ENCODE measurements at regions not wholly inside any gene's neighbourhood (a gene's known extent, or its start where the extent isn't known, plus 50 kb on each side); places are given as distances from the start of the nearest gene placed in this dataset.

DNA sequence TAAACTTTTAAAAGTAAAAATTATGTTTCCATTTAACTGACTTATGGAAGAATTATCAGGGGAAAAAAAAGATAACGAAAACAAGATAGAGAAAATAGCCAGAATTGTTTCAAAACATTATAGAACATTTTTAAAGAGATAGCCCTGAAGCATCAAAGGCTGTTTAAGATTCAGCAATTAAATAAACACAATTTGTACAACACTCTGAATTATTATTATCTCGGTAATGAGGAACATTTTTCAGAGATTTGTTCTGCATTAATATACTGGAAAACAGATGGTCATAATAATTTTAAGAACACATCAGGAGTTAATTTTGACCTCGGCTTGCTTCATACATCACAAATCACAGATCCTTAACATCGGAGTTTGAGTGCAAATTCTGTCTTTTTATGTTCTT is 643.8 kb downstream of the SORCS1 start:
- H3K9me3 ChIP-seq (ENCODE audit: control insufficient read depth, low read length) = no peaks in the 10 kb centered on the region
- no peak overlapping the region for H3K27ac ChIP-seq (ENCODE audit: insufficient read depth, low read depth, low read length, poor library complexity, severe bottlenecking)
- H3K4me1 ChIP-seq (ENCODE audit: control insufficient read depth, insufficient read depth, low read length) = no peaks in the 10 kb centered on the region
- 96 to 100% methylated on average over 2 to 4 of the region's 4 CpGs for WGBS, 2 experiments
- H3K27me3 ChIP-seq (ENCODE audit: control insufficient read depth, insufficient read depth, low read length, poor library complexity, severe bottlenecking) = no peaks in the 10 kb centered on the region
- H3K4me3 ChIP-seq (ENCODE audit: insufficient read depth, low read depth, low read length) = no peak overlapping the region
- no peaks in the 10 kb centered on the region for H3K36me3 ChIP-seq (ENCODE audit: control insufficient read depth, insufficient read depth, low read length)

DNA sequence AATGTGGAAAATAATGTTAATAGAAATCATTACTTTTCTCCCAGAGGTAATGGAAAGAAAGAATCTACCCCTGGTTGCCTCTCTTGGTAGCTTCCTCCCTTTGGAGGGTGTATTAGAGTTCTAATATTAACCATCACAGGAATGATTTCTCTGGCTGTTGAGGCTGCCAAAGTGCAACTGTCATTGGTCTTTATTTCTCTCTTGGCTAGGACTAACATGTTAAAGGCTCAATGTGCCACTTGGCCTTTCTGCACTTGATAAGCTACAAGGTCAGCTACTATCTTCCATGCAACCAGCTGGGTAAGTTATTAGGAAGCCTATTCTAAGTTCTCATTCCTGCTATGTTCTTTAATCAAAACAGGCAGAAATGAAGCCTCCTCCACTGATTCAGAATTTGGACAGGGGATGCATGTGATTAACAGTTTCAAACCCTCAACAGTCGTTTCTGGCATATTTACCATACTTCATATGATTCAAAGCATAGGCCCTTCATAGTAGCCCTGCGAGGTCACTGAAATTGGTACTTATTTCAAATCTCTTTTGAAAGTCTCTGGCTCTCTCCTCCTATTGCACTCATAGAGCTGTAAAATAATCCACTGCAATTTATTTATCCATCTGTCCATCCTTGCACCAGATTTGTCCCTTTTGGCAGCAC is 645.0 kb downstream of the SORCS1 start:
- WGBS, 2 experiments = 90 to 97% methylated on average over 2 of the region's 2 CpGs
- Histone ChIP-seq H3K27ac (ENCODE audit: insufficient read depth, low read depth, low read length, poor library complexity, severe bottlenecking) (no peak overlapping the region), H3K4me3 (ENCODE audit: insufficient read depth, low read depth, low read length) (no peak overlapping the region), H3K4me1 (ENCODE audit: control insufficient read depth, insufficient read depth, low read length) (no peaks in the 10 kb centered on the region), H3K36me3 (ENCODE audit: control insufficient read depth, insufficient read depth, low read length) (no peaks in the 10 kb centered on the region), H3K27me3 (ENCODE audit: control insufficient read depth, insufficient read depth, low read length, poor library complexity, severe bottlenecking) (no peaks in the 10 kb centered on the region), H3K9me3 (ENCODE audit: control insufficient read depth, low read length) (no peaks in the 10 kb centered on the region)

DNA sequence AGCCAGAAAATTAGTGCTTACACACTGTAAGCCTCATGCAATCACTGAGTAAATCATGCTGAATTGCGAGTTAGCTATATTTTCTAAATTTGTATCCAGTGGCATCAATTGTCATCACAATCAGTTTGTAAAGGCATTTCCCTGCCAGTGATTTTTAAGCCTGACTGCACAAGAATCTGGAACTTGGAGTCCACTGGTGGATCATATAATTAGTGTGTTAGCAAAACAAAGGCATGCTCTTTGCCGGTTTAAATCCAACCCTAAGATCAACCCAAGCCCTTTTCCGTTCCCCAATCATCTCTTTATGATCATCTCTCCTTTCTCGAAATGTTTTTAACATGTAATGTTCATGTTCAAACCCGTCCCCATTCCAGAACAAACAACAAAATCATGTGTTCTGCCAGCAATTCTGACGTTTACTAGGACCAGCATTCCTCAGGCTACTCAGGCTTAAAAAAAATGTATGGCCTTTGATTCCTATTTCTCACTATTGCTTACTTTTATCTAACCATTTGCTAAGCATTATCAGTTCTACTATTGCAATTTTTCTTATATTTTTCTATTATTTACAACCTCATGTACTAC is 649.2 kb downstream of the SORCS1 start:
- no peak overlapping the region for H3K27ac ChIP-seq (ENCODE audit: insufficient read depth, low read depth, low read length, poor library complexity, severe bottlenecking)
- no peak overlapping the region for H3K4me3 ChIP-seq (ENCODE audit: insufficient read depth, low read depth, low read length)
- H3K36me3 ChIP-seq (ENCODE audit: control insufficient read depth, insufficient read depth, low read length) = no peaks in the 10 kb centered on the region
- no peaks in the 10 kb centered on the region for H3K27me3 ChIP-seq (ENCODE audit: control insufficient read depth, insufficient read depth, low read length, poor library complexity, severe bottlenecking)
- no peaks in the 10 kb centered on the region for H3K9me3 ChIP-seq (ENCODE audit: control insufficient read depth, low read length)
- peaks cover 12% of the 10 kb centered on the region for H3K4me1 ChIP-seq (ENCODE audit: control insufficient read depth, insufficient read depth, low read length)
- 86 to 87% methylated on average over 6 of the region's 6 CpGs for WGBS, 2 experiments

DNA sequence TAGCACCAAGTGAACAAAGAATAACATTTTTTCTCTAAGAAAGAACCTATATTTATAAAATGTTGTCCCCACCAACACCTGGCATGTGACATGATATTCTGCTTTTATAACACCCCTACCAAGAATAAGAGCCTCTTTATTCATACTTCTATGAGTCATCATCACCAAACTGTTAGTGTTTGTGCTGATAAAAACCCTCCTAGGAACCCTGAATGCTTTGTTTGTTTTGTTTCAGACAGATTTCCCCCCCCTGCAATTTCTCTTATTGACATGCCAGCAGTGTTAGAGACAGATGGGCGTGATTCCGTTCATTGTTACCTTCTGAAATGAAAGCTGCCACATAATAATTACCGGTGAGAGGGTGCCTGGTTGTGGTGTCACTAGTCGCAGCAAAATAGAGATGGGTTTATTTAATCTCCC is 651.1 kb downstream of the SORCS1 start:
- Histone ChIP-seq H3K4me3 (ENCODE audit: insufficient read depth, low read depth, low read length) (no peak overlapping the region), H3K27ac (ENCODE audit: insufficient read depth, low read depth, low read length, poor library complexity, severe bottlenecking) (no peak overlapping the region), H3K4me1 (ENCODE audit: control insufficient read depth, insufficient read depth, low read length) (peaks cover 12% of the 10 kb centered on the region), H3K36me3 (ENCODE audit: control insufficient read depth, insufficient read depth, low read length) (no peaks in the 10 kb centered on the region), H3K27me3 (ENCODE audit: control insufficient read depth, insufficient read depth, low read length, poor library complexity, severe bottlenecking) (no peaks in the 10 kb centered on the region), H3K9me3 (ENCODE audit: control insufficient read depth, low read length) (no peaks in the 10 kb centered on the region)
- 35 to 62% methylated on average over 2 to 4 of the region's 4 CpGs for WGBS, 2 experiments

DNA sequence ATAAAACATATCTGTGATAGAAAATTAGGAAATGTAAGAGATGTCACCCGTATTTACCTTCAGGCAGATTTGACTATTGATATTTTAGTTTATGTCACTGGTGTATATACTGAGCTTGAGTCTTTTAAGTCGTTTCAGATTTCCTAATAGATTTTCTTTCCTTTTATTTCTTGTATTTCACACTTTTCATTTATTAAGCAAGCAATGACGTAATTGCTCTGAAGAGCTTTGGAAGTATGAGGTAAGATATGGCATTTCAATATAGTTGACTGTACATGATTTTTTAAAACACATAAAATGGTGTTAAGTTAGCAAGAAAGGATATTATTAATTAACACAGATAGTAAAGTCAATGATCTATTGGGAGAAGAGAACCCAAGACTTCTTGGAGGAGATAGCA is 652.6 kb downstream of the SORCS1 start:
- 90 to 100% methylated on average over 1 to 2 of the region's 3 CpGs for WGBS, 2 experiments
- peaks cover 12% of the 10 kb centered on the region for H3K4me1 ChIP-seq (ENCODE audit: control insufficient read depth, insufficient read depth, low read length)
- H3K9me3 ChIP-seq (ENCODE audit: control insufficient read depth, low read length) = no peaks in the 10 kb centered on the region
- H3K27ac ChIP-seq (ENCODE audit: insufficient read depth, low read depth, low read length, poor library complexity, severe bottlenecking) = no peak overlapping the region
- H3K27me3 ChIP-seq (ENCODE audit: control insufficient read depth, insufficient read depth, low read length, poor library complexity, severe bottlenecking) = no peaks in the 10 kb centered on the region
- H3K36me3 ChIP-seq (ENCODE audit: control insufficient read depth, insufficient read depth, low read length) = no peaks in the 10 kb centered on the region
- H3K4me3 ChIP-seq (ENCODE audit: insufficient read depth, low read depth, low read length) = no peak overlapping the region

DNA sequence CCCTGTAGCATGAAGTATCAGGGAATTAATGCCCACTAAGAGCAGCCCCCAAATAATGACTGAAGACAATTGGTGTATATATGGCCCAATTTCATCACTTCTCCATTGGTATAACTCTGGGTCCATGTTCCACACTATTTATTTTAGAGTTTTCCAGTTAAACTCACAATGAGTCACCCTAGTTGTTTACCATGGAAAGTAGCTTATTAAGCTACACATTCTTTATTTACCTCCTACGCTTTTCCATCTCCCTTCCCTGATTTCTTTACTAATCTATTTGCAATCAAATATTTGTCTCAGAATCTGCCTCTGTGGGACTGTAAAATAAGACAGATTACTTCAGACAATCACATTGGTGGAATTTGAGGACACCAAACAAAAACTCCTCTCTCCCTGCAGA is 655.6 kb downstream of the SORCS1 start:
- Histone ChIP-seq H3K27ac (ENCODE audit: insufficient read depth, low read depth, low read length, poor library complexity, severe bottlenecking) (no peak overlapping the region), H3K4me1 (ENCODE audit: control insufficient read depth, insufficient read depth, low read length) (peaks cover 8% of the 10 kb centered on the region), H3K4me3 (ENCODE audit: insufficient read depth, low read depth, low read length) (no peak overlapping the region), H3K27me3 (ENCODE audit: control insufficient read depth, insufficient read depth, low read length, poor library complexity, severe bottlenecking) (no peaks in the 10 kb centered on the region), H3K36me3 (ENCODE audit: control insufficient read depth, insufficient read depth, low read length) (no peaks in the 10 kb centered on the region), H3K9me3 (ENCODE audit: control insufficient read depth, low read length) (no peaks in the 10 kb centered on the region)
- WGBS, 2 experiments = 82 to 100% methylated on average over 1 of the region's 1 CpG

DNA sequence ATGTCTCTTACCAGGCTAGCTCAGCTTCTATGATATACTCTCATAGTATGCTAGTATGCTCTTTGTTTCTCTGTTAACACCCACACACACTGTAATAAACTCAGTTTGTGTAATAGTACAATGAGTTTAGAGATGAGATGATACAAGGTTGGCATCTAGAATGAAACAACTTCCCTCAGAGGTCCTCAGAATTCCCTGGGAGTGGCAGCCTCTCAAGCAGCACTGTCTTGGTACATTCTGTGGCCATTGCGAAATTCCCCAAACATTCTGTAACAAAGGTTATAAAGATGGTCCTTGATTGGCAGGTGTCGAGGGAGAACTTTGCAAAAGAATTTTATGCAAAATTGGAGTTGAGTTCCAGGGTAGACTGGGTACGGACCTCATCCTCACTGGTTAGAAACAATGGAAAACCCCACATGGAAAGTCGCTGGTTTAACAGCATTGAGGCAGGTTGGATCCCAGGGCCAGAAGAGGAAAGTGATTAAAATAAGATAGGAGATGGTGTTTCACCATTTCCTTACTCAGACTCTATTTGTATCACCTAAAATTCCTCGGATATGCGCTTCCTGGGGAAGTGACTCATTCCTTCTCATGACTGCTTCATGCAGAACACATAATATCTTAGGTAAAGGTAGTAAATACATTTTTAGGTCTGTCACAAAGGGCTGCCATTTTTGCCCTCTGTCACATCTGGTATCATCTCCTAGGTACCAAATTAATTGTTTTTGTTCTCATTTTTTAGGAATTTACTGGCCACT is 657.8 kb downstream of the SORCS1 start:
- no peak overlapping the region for H3K27ac ChIP-seq (ENCODE audit: insufficient read depth, low read depth, low read length, poor library complexity, severe bottlenecking)
- H3K36me3 ChIP-seq (ENCODE audit: control insufficient read depth, insufficient read depth, low read length) = no peaks in the 10 kb centered on the region
- H3K4me1 ChIP-seq (ENCODE audit: control insufficient read depth, insufficient read depth, low read length) = no peaks in the 10 kb centered on the region
- H3K4me3 ChIP-seq (ENCODE audit: insufficient read depth, low read depth, low read length) = no peak overlapping the region
- 94 to 97% methylated on average over 4 to 6 of the region's 6 CpGs for WGBS, 2 experiments
- no peaks in the 10 kb centered on the region for H3K27me3 ChIP-seq (ENCODE audit: control insufficient read depth, insufficient read depth, low read length, poor library complexity, severe bottlenecking)
- no peaks in the 10 kb centered on the region for H3K9me3 ChIP-seq (ENCODE audit: control insufficient read depth, low read length)

DNA sequence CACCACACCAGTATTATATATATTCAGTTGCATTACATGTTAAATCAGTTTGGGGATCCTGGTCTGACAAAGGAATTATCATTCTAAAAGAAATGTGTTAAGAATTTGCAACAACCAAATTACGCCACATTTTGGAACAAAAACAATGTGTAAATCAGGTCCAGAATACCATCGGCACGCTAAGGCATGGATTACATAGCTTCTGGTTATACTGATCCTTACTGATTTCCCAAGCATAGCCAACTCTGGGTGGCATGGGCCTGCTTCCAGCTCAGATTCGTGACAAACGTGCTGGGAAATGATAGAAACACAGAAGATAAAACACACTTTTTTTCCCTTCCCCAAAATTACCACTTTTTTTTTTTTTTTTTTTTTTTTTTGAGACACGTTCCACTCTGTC is 660.0 kb downstream of the SORCS1 start:
- Histone ChIP-seq H3K27me3 (ENCODE audit: control insufficient read depth, insufficient read depth, low read length, poor library complexity, severe bottlenecking) (no peaks in the 10 kb centered on the region), H3K4me1 (ENCODE audit: control insufficient read depth, insufficient read depth, low read length) (no peaks in the 10 kb centered on the region), H3K36me3 (ENCODE audit: control insufficient read depth, insufficient read depth, low read length) (no peaks in the 10 kb centered on the region), H3K27ac (ENCODE audit: insufficient read depth, low read depth, low read length, poor library complexity, severe bottlenecking) (no peak overlapping the region), H3K9me3 (ENCODE audit: control insufficient read depth, low read length) (no peaks in the 10 kb centered on the region), H3K4me3 (ENCODE audit: insufficient read depth, low read depth, low read length) (no peak overlapping the region)
- 94 to 95% methylated on average over 6 of the region's 6 CpGs for WGBS, 2 experiments

DNA sequence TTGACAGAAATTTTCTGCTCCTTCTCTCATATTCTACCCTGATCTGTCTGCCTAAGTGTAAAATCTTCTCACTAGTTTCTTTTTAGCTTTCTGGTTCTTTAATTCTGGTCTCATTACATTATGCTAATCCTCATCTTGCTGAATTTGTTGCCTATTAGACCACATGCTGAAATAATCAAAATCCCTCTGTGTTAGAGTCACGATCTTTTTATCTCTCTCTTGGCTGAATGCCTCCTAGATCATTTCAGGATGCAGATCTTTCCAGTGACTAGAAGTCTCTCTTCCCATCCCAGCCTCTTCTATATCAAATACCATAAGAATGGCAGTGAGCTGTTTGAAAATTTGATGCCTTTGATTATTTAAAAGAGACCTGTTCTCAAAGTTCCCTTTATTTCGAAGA is 661.9 kb downstream of the SORCS1 start:
- H3K36me3 ChIP-seq (ENCODE audit: control insufficient read depth, insufficient read depth, low read length) = no peaks in the 10 kb centered on the region
- WGBS, 2 experiments = 87 to 91% methylated on average over 2 of the region's 2 CpGs

DNA sequence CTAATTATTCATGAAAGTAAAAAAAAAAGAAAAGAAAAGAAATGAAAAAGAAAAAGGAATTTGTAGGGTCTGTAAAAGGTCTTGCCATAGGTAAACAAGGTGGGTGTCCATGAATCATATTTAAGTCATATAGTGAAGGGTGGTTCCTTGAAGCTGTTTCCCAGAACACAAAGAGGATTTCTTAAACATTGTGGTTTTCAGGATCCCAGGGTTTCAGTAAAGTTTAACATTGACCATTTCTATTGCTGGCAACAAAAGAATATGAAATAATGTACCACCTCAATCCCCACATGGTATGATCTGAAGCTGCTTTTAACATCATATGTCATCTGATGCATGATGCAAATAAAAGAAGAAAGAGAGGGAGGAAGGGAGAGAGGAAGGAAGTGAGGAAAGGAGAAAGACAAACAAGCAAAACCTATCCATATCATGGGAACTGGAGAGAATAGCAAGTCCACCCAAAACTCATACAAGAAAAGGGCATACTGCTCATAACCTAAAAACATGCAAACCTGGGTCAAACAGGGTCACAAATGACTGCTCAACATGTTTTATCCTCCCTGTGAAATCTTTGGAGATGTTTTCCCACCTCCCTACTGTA is 663.5 kb downstream of the SORCS1 start:
- Histone ChIP-seq H3K27ac (ENCODE audit: insufficient read depth, low read depth, low read length, poor library complexity, severe bottlenecking) (no peak overlapping the region), H3K4me1 (ENCODE audit: control insufficient read depth, insufficient read depth, low read length) (no peaks in the 10 kb centered on the region), H3K9me3 (ENCODE audit: control insufficient read depth, low read length) (no peaks in the 10 kb centered on the region), H3K4me3 (ENCODE audit: insufficient read depth, low read depth, low read length) (no peak overlapping the region), H3K27me3 (ENCODE audit: control insufficient read depth, insufficient read depth, low read length, poor library complexity, severe bottlenecking) (no peaks in the 10 kb centered on the region), H3K36me3 (ENCODE audit: control insufficient read depth, insufficient read depth, low read length) (no peaks in the 10 kb centered on the region)

More for the DNA sequence above, 661.9 kb downstream of the SORCS1 start:
- no peaks in the 10 kb centered on the region for H3K4me1 ChIP-seq (ENCODE audit: control insufficient read depth, insufficient read depth, low read length)
- no peaks in the 10 kb centered on the region for H3K9me3 ChIP-seq (ENCODE audit: control insufficient read depth, low read length)
- no peak overlapping the region for H3K27ac ChIP-seq (ENCODE audit: insufficient read depth, low read depth, low read length, poor library complexity, severe bottlenecking)
- no peak overlapping the region for H3K4me3 ChIP-seq (ENCODE audit: insufficient read depth, low read depth, low read length)
- H3K27me3 ChIP-seq (ENCODE audit: control insufficient read depth, insufficient read depth, low read length, poor library complexity, severe bottlenecking) = no peaks in the 10 kb centered on the region

All from ectodermal cell (in vitro differentiated cells).